ENCODE measurements at regions not wholly inside any gene's neighbourhood (a gene's known extent, or its start where the extent isn't known, plus 50 kb on each side); places are given as distances from the start of the nearest gene placed in this dataset.

DNA sequence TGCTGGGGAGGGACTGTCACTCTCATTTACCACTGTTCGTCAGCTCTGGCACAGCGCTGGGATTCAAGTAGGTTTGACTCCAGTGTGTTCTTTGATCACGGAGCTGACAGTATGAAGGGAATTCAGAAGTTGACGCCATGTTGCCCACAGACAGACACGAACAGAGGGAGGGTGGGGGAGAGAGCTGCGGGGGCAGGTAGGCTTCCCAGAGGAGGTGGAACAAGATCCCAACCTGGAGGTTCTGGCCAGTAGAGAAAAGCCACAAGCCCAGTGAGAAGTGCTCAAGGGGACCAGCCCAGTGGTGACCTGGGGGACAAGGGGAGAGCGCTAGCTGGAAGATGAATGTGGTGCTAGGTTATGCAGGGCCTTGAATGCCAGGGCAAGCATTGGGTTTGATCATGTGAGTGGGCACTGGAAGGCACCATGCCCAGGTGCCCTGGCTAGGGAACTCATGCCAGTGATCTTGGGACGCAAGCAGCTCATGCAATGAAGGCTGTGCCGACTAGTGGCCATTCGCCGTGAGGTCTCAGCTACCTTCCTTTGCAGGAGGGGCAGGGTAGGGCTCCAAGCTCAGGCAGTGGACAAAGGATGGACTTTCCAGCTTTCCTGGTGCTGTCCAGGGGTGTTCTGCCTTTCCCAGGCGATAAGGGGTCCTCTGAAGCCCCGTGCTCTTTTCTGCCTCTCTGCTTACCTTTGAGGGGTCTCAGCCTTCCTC lies 50.4 kb upstream of the APCDD1L start:
- no peak for DNase-seq (ENCODE audit: extremely low spot score)
- Histone ChIP-seq H3K27ac (ENCODE audit: low read depth) (no peak overlapping the region), H3K4me1 (ENCODE audit: insufficient read depth) (no peaks in the 10 kb centered on the region), H3K4me3 (ENCODE audit: low read depth, low read length) (no peak overlapping the region), H3K36me3 (ENCODE audit: insufficient read depth) (no peaks in the 10 kb centered on the region)
- WGBS: 95% methylated on average over 13 of the region's 13 CpGs

All from urinary bladder (tissue), 3 donors.